DND-41 (cell line): ENCODE measurements at regions not wholly inside any gene's neighbourhood (a gene's known extent, or its start where the extent isn't known, plus 50 kb on each side); places are given as distances from the start of the nearest gene placed in this dataset.

Experiments
- ATAC-seq: fragments of 200-7000 bp; cut with Tn5 transposase; 3 replicates; pipeline ENCODE4 v1.9.1; 2021; ENCODE audit warnings: low read depth; ENCODE audit not compliant: insufficient read depth
- DNase-seq: peaks from one replicate; pipeline ENCODE4 v3.0.0-alpha.2; 2020
- H2AFZ ChIP-seq: 2 replicates; pipeline ENCODE4 v1.6.0; 2012; ENCODE audit warnings: low read depth, low read length
- H3K27ac ChIP-seq: 2 replicates; pipeline ENCODE4 v1.5.1; 2012; ENCODE audit warnings: low read length, inconsistent platforms
- H3K27me3 ChIP-seq: fragments of 200-600 bp; sonication (generic); 2 replicates; pipeline ENCODE4 v1.6.0; 2012; ENCODE audit warnings: low read length, mild to moderate bottlenecking, inconsistent platforms; ENCODE audit not compliant: insufficient read depth, poor library complexity
- H3K36me3 ChIP-seq: 2 replicates; pipeline ENCODE4 v1.5.1; 2012; ENCODE audit warnings: low read length, inconsistent platforms; ENCODE audit not compliant: insufficient read depth
- H3K4me1 ChIP-seq: 2 replicates; pipeline ENCODE4 v1.5.1; 2012; ENCODE audit warnings: mild to moderate bottlenecking, low read length; ENCODE audit not compliant: insufficient read depth
- H3K4me2 ChIP-seq: 2 replicates; pipeline ENCODE4 v1.6.0; 2012; ENCODE audit warnings: mild to moderate bottlenecking, moderate library complexity, low read length, inconsistent platforms; ENCODE audit not compliant: insufficient read depth
- H3K4me3 ChIP-seq, 2 experiments: fragments of 200-600 bp in 1 of 2; shearing (Covaris generic) in 1 of 2; 2 replicates each; pipeline ENCODE4 v1.5.1; 2012 to 2016; ENCODE audit warnings: inconsistent platforms in 2 of 2, low read length in 2 of 2, mild to moderate bottlenecking in 2 of 2, low read depth in 1 of 2, moderate library complexity in 1 of 2
- H3K79me2 ChIP-seq: 2 replicates; pipeline ENCODE4 v1.6.0; 2012; ENCODE audit warnings: low read length, inconsistent platforms; ENCODE audit not compliant: insufficient read depth
- H3K9ac ChIP-seq: 2 replicates; pipeline ENCODE4 v1.6.0; 2012; ENCODE audit warnings: low read depth, mild to moderate bottlenecking, inconsistent platforms, low read length, moderate library complexity
- H3K9me3 ChIP-seq: 2 replicates; pipeline ENCODE4 v1.5.1; 2012; ENCODE audit warnings: low read length, moderate library complexity, mild to moderate bottlenecking, inconsistent platforms; ENCODE audit not compliant: insufficient read depth, severe bottlenecking
- H4K20me1 ChIP-seq: 2 replicates; pipeline ENCODE4 v1.6.0; 2012; ENCODE audit warnings: low read length; ENCODE audit not compliant: insufficient read depth
- EZH2 ChIP-seq: IDR thresholded peaks from 3 replicates; pipeline ENCODE4 v1.6.1; 2012; ENCODE audit warnings: borderline replicate concordance, low read depth, mild to moderate bottlenecking, moderate library complexity, low read length, inconsistent platforms; ENCODE audit not compliant: severe bottlenecking
- TF ChIP-seq, protein P1 (sequence below): IDR thresholded peaks from 2 replicates; pipeline ENCODE4 v1.5.1; 2012; ENCODE audit warnings: borderline replicate concordance, low read length, moderate library complexity, mild to moderate bottlenecking; ENCODE audit not compliant: poor library complexity, severe bottlenecking; ENCODE audit errors: extremely low read depth

DNA sequence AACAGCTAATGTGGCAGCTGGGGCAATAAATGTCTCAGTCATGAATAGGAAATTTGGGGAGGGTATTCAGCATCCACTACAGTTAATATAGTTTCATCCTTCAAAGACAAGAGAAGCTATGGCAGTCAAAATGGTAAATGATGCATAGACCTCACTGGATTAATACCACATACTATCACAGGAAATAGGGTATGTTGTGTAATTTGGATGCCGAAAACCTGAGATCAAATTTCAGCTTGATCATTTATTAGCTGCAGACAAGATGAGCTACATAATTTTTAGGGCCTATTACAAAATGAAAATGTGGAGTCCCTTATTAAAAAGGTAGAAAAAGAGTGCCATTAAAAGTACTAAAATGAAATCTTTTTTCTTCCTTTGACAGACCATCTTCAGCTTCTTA, 112.6 kb upstream of the MTAP start:
- H3K79me2 ChIP-seq, result no peaks in the 10 kb centered on the region
- H2AFZ ChIP-seq, result no peak overlapping the region
- H3K4me1 ChIP-seq, result no peaks in the 10 kb centered on the region
- TF ChIP-seq, protein P1, sequence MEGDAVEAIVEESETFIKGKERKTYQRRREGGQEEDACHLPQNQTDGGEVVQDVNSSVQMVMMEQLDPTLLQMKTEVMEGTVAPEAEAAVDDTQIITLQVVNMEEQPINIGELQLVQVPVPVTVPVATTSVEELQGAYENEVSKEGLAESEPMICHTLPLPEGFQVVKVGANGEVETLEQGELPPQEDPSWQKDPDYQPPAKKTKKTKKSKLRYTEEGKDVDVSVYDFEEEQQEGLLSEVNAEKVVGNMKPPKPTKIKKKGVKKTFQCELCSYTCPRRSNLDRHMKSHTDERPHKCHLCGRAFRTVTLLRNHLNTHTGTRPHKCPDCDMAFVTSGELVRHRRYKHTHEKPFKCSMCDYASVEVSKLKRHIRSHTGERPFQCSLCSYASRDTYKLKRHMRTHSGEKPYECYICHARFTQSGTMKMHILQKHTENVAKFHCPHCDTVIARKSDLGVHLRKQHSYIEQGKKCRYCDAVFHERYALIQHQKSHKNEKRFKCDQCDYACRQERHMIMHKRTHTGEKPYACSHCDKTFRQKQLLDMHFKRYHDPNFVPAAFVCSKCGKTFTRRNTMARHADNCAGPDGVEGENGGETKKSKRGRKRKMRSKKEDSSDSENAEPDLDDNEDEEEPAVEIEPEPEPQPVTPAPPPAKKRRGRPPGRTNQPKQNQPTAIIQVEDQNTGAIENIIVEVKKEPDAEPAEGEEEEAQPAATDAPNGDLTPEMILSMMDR, result no peak
- TF ChIP-seq EZH2, result no peak
- no peak overlapping the region for H3K4me2 ChIP-seq
- H3K36me3 ChIP-seq, result no peaks in the 10 kb centered on the region
- H3K27ac ChIP-seq, result no peak overlapping the region
- H3K9ac ChIP-seq, result no peak overlapping the region
- H3K27me3 ChIP-seq, result peaks cover 9% of the 10 kb centered on the region
- H3K4me3 ChIP-seq, result no peak overlapping the region
- ATAC-seq (no peak), DNase-seq (no peak)
- no peaks in the 10 kb centered on the region for H3K9me3 ChIP-seq
- H4K20me1 ChIP-seq, result no peaks in the 10 kb centered on the region

DNA sequence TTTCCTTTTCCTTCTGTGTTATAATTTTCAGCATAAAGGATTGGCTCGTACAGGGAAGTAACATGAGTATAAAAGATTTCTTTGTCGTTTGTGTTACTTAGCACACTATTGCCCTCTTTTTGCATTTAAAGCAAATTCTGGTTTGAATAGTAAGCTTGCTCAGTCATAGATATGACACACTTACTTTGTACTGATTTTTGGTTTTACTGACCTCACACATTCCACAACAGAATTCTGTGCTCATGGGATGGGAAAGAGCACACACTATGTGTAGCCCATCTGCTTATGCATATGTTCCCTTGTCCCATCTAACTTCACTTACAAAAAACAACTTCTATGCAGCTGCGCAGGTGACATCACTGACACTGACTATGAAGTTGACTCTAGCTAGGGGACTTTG, 111.9 kb upstream of the MTAP start:
- Histone ChIP-seq H3K4me2 (no peak overlapping the region), H3K4me3 (no peak overlapping the region), H2AFZ (no peak overlapping the region), H3K36me3 (no peaks in the 10 kb centered on the region), H3K27me3 (peaks cover 9% of the 10 kb centered on the region), H3K79me2 (no peaks in the 10 kb centered on the region), H3K4me1 (no peaks in the 10 kb centered on the region), H3K9ac (no peak overlapping the region), H4K20me1 (no peaks in the 10 kb centered on the region), H3K9me3 (no peaks in the 10 kb centered on the region), H3K27ac (no peak overlapping the region)
- DNase-seq (no peak), ATAC-seq (no peak)
- TF ChIP-seq EZH2, result no peak
- TF ChIP-seq, protein P1, result no peak

DNA sequence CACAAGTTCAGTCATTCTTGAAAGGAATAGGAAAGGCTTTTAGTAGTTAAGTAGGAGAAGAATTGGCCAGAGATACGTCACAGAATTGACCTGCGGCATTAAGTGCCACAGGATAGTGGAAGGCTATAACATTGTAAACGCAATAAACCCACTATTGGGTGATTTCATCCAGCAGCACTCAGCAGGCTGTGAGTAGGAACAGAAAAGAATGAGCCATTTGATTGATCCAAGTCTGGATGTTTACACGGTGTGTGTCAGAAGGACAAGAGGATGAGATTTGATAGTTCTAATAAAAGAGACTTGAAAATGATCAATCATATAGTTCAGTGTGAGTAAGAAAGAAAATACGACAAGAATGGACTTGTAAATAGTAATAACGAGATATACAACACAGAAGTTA, 110.0 kb upstream of the MTAP start:
- TF ChIP-seq, protein P1, result no peak
- no peak for TF ChIP-seq EZH2
- no peak overlapping the region for H3K9ac ChIP-seq
- DNase-seq, result no peak

DNA sequence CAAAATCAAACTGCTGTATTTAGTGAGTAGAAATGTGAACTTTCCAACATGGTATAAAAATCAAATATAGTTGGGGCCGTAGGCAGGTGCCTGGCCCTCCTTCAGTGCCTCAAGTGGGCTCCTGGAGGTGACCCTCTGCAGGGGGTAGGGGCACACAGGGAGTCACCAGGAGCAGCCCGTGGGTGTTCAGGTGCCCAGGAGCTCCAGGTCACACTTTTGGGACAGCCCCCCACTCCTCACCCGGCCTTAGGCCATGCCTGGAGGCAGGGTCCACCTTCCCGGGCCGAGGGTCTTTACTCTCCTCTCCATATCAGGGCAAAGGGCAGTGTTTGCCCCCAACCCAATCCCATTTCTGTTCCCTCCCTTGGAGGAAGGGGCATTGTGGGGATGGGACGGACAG, 108.0 kb upstream of the MTAP start:
- H3K4me3 ChIP-seq, result no peak overlapping the region
- ATAC-seq, result no peak
- H3K9ac ChIP-seq, result no peak overlapping the region
- no peak overlapping the region for H2AFZ ChIP-seq
- H4K20me1 ChIP-seq, result no peaks in the 10 kb centered on the region
- no peaks in the 10 kb centered on the region for H3K79me2 ChIP-seq
- H3K4me2 ChIP-seq, result no peak overlapping the region
- H3K4me1 ChIP-seq, result no peaks in the 10 kb centered on the region
- H3K36me3 ChIP-seq, result no peaks in the 10 kb centered on the region
- DNase-seq, result no peak
- no peaks in the 10 kb centered on the region for H3K9me3 ChIP-seq
- H3K27ac ChIP-seq, result no peak overlapping the region
- peaks cover 4% of the 10 kb centered on the region for H3K27me3 ChIP-seq
- TF ChIP-seq, protein P1, result no peak
- TF ChIP-seq EZH2, result no peak

More for the DNA sequence above, 110.0 kb upstream of the MTAP start:
- Histone ChIP-seq H3K4me3 (no peak overlapping the region), H3K4me2 (no peak overlapping the region), H3K79me2 (no peaks in the 10 kb centered on the region), H3K9me3 (no peaks in the 10 kb centered on the region), H3K4me1 (no peaks in the 10 kb centered on the region), H2AFZ (no peak overlapping the region), H3K36me3 (no peaks in the 10 kb centered on the region), H3K27me3 (peaks cover 6% of the 10 kb centered on the region), H4K20me1 (no peaks in the 10 kb centered on the region), H3K27ac (no peak overlapping the region)
- no peak for ATAC-seq
